MM.1S (cell line): ENCODE measurements at regions not wholly inside any gene's neighbourhood (a gene's known extent, or its start where the extent isn't known, plus 50 kb on each side); places are given as distances from the start of the nearest gene placed in this dataset.

Experiments used
- EZH2 ChIP-seq: fragments of 300-600 bp; sonication (generic); optimal IDR thresholded peaks from 2 replicates; pipeline ENCODE3; 2017; ENCODE audit warnings: low read depth, mild to moderate bottlenecking, antibody characterized with exemption, low read length, mixed read lengths
- EZH2phosphoT487 ChIP-seq: fragments of 300-600 bp; sonication (generic); IDR thresholded peaks from 2 replicates; pipeline ENCODE4 v1.6.1; 2018; ENCODE audit warnings: antibody characterized with exemption, low read length
- TF ChIP-seq, protein P1 (sequence below): fragments of 300-600 bp; sonication (generic); IDR thresholded peaks from 2 replicates; pipeline ENCODE4 v1.5.1; 2016; ENCODE audit warnings: antibody characterized with exemption, low read length, mixed read lengths

DNA sequence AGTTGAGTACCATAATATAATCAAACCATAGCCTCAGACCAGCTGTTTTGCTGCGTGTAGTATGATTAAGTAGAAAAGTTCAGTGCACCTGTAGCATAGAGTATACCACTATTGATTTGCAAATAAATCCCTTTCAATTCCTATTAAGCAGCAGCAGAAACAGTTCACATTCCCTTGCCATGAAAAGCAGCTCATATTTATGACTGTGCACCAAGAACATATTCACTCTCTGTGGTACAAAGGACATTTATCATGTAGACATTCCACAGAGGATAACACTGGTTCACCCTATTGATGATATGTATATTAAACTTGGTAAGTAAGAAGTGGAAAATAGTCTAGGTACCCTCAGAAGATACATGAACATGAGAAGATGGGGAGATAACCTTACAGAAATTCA, 1689.1 kb upstream of the CDH6 start:
- TF ChIP-seq, protein P1, sequence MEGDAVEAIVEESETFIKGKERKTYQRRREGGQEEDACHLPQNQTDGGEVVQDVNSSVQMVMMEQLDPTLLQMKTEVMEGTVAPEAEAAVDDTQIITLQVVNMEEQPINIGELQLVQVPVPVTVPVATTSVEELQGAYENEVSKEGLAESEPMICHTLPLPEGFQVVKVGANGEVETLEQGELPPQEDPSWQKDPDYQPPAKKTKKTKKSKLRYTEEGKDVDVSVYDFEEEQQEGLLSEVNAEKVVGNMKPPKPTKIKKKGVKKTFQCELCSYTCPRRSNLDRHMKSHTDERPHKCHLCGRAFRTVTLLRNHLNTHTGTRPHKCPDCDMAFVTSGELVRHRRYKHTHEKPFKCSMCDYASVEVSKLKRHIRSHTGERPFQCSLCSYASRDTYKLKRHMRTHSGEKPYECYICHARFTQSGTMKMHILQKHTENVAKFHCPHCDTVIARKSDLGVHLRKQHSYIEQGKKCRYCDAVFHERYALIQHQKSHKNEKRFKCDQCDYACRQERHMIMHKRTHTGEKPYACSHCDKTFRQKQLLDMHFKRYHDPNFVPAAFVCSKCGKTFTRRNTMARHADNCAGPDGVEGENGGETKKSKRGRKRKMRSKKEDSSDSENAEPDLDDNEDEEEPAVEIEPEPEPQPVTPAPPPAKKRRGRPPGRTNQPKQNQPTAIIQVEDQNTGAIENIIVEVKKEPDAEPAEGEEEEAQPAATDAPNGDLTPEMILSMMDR = no peak
- TF ChIP-seq EZH2 (no peak), EZH2phosphoT487 (no peak)
